Neural progenitor cell (in vitro differentiated cells): ENCODE measurements at regions not wholly inside any gene's neighbourhood (a gene's known extent, or its start where the extent isn't known, plus 50 kb on each side); places are given as distances from the start of the nearest gene placed in this dataset.

Source experiments
- CTCF ChIP-seq: fragments of 200-600 bp; sonication (generic); IDR thresholded peaks from 2 replicates; pipeline ENCODE4 v1.5.1; 2017; ENCODE audit warnings: antibody characterized with exemption, mild to moderate bottlenecking
- EZH2 ChIP-seq: fragments of 200-600 bp; sonication (generic); IDR thresholded peaks from 2 replicates; pipeline ENCODE4 v1.6.1; 2017; ENCODE audit warnings: antibody characterized with exemption, mild to moderate bottlenecking, moderate library complexity

- TF ChIP-seq CTCF: no peak
- TF ChIP-seq EZH2: no peak
Observed at GRCh38 chr1:198380275-198380674, 160.2 kb downstream of the ATP6V1G3 start.
